ENCODE measurements at regions not wholly inside any gene's neighbourhood (a gene's known extent, or its start where the extent isn't known, plus 50 kb on each side); places are given as distances from the start of the nearest gene placed in this dataset.

DNA sequence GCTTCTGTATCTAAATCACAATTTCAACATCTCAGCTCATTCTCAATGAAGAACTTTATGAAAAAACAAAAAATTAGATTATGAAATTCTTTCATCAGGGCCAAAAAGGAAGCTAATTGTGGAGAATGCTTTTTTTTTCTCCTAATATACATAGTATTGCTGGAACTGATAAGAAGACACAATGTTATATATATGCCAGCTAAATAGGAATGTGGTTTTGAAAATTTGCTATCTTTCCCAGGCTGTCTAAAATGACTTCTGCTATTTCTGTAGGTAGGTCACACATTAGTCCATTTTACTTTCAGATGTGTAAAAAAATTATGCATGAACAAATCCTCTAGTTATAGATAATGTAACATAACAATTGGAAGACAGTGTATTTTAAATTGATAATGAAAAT lies 732.9 kb downstream of the RWDD3 start (continued):
- TF ChIP-seq LCOR (CRISPR knock-in tag; IDR thresholded peaks at IDR 0.05) (no peak), TRIM28 (IDR thresholded peaks at IDR 0.05) (no peak), CREB1 (IDR thresholded peaks at IDR 0.05) (no peak), CREB1 (CRISPR knock-in tag; IDR thresholded peaks at IDR 0.05) (no peak), NELFE (IDR thresholded peaks at IDR 0.05; ENCODE audit: insufficient read depth, insufficient read length) (no peak), ZNF133 (CRISPR knock-in tag; IDR thresholded peaks at IDR 0.05) (no peak), ZNF586 (CRISPR knock-in tag; conservative IDR thresholded peaks at IDR 0.05) (no peak), HMG20A (CRISPR knock-in tag; conservative IDR thresholded peaks at IDR 0.05) (no peak)
- TF ChIP-seq, protein P1, sequence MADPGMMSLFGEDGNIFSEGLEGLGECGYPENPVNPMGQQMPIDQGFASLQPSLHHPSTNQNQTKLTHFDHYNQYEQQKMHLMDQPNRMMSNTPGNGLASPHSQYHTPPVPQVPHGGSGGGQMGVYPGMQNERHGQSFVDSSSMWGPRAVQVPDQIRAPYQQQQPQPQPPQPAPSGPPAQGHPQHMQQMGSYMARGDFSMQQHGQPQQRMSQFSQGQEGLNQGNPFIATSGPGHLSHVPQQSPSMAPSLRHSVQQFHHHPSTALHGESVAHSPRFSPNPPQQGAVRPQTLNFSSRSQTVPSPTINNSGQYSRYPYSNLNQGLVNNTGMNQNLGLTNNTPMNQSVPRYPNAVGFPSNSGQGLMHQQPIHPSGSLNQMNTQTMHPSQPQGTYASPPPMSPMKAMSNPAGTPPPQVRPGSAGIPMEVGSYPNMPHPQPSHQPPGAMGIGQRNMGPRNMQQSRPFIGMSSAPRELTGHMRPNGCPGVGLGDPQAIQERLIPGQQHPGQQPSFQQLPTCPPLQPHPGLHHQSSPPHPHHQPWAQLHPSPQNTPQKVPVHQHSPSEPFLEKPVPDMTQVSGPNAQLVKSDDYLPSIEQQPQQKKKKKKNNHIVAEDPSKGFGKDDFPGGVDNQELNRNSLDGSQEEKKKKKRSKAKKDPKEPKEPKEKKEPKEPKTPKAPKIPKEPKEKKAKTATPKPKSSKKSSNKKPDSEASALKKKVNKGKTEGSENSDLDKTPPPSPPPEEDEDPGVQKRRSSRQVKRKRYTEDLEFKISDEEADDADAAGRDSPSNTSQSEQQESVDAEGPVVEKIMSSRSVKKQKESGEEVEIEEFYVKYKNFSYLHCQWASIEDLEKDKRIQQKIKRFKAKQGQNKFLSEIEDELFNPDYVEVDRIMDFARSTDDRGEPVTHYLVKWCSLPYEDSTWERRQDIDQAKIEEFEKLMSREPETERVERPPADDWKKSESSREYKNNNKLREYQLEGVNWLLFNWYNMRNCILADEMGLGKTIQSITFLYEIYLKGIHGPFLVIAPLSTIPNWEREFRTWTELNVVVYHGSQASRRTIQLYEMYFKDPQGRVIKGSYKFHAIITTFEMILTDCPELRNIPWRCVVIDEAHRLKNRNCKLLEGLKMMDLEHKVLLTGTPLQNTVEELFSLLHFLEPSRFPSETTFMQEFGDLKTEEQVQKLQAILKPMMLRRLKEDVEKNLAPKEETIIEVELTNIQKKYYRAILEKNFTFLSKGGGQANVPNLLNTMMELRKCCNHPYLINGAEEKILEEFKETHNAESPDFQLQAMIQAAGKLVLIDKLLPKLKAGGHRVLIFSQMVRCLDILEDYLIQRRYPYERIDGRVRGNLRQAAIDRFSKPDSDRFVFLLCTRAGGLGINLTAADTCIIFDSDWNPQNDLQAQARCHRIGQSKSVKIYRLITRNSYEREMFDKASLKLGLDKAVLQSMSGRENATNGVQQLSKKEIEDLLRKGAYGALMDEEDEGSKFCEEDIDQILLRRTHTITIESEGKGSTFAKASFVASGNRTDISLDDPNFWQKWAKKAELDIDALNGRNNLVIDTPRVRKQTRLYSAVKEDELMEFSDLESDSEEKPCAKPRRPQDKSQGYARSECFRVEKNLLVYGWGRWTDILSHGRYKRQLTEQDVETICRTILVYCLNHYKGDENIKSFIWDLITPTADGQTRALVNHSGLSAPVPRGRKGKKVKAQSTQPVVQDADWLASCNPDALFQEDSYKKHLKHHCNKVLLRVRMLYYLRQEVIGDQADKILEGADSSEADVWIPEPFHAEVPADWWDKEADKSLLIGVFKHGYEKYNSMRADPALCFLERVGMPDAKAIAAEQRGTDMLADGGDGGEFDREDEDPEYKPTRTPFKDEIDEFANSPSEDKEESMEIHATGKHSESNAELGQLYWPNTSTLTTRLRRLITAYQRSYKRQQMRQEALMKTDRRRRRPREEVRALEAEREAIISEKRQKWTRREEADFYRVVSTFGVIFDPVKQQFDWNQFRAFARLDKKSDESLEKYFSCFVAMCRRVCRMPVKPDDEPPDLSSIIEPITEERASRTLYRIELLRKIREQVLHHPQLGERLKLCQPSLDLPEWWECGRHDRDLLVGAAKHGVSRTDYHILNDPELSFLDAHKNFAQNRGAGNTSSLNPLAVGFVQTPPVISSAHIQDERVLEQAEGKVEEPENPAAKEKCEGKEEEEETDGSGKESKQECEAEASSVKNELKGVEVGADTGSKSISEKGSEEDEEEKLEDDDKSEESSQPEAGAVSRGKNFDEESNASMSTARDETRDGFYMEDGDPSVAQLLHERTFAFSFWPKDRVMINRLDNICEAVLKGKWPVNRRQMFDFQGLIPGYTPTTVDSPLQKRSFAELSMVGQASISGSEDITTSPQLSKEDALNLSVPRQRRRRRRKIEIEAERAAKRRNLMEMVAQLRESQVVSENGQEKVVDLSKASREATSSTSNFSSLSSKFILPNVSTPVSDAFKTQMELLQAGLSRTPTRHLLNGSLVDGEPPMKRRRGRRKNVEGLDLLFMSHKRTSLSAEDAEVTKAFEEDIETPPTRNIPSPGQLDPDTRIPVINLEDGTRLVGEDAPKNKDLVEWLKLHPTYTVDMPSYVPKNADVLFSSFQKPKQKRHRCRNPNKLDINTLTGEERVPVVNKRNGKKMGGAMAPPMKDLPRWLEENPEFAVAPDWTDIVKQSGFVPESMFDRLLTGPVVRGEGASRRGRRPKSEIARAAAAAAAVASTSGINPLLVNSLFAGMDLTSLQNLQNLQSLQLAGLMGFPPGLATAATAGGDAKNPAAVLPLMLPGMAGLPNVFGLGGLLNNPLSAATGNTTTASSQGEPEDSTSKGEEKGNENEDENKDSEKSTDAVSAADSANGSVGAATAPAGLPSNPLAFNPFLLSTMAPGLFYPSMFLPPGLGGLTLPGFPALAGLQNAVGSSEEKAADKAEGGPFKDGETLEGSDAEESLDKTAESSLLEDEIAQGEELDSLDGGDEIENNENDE (IDR thresholded peaks at IDR 0.05; ENCODE audit: low read depth, low read length) = no peak
